Stimulated activated naive CD8-positive, alpha-beta T cell treated with anti-CD3 and anti-CD28 coated beads, Interleukin-15, Interleukin-2, amounts not matched to agents 100 U/mL and 50 U/mL, for 24 hours (primary cell): ENCODE measurements at regions not wholly inside any gene's neighbourhood (a gene's known extent, or its start where the extent isn't known, plus 50 kb on each side); places are given as distances from the start of the nearest gene placed in this dataset.

ENCODE experiments used
- ATAC-seq: fragments of 150-1000 bp; cut with Tn5 transposase; one replicate; pipeline ENCODE4 v1.10.0; 2021
- DNase-seq: peaks from one replicate; pipeline ENCODE4 v3.0.0; 2021

DNA sequence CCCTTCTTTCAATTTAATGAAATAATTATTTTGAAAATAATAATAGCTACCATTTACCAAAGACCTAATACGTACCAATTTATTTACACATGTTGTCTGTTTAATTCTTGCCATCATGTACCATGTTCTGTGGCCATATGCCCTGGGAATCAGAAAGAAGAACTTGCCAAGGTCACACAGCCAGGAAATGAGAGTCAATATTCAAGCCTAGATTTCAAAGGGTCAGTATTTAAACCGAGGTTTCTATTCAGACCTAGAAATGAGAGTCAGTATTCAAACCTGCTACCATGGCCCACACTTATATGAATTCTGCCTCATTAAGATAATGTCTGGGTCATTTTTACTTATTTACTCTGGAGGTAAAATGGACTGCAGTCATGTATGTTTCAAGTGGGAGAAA is 103.6 kb upstream of the TBL1XR1 start:
- DNase-seq (no peak), ATAC-seq (no peak)

DNA sequence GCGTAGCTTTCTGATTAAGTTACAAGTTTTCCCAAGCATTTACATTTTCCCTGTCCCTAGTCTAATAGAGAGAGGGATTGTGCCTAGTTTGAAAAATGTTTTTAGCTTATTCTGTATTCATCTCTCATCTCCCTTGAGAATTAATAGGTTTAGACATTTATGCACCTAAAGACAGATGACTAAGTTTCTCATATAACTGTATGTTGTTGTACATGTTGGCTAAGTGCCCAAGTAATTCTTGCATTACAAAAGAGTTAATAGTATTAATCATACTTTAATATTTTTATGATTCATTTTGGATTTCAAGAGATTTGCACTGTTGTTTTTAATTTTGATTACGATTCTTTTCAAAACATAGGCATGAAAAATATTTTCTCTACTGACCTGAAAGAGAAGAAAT is 109.0 kb upstream of the TBL1XR1 start:
- DNase-seq (no peak), ATAC-seq (no peak)

DNA sequence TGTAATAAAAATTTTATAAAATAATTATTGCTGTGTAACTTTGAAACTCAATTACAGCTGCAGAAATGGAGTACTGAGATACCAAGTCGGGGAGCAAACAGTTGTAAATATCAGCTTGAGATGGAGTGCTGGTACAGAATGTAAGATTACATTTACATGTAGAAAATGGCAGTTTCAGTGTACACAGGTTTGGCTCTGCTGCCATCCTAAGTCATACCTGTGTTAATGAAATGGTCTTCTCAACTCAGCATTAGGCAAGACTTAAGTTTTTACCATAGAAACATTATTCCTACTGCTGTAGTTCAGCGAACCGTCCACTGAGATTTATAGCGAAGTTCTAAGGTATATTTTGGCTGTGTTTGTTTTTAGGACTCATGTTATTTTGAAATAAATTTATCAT is 110.1 kb upstream of the TBL1XR1 start:
- DNase-seq = no peak
- ATAC-seq = no peak

DNA sequence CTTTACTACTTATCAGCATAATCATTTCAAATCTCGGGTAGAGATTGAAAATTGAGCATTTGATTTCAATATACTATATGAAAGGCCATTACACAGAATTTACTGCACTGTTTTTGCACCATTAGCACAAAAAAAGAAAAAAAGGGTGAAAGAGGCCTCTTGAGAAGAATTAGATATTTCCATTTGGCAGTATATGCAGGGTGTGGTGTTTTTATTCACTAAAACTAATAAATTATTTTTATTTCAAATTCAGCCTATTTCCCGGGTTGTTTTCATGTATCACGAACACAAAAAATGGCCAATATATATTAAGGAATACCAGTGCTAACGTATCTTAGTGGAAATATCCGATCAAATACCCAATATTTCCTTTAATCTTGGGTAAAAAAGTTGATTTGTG is 110.5 kb upstream of the TBL1XR1 start:
- DNase-seq (no peak), ATAC-seq (no peak)

DNA sequence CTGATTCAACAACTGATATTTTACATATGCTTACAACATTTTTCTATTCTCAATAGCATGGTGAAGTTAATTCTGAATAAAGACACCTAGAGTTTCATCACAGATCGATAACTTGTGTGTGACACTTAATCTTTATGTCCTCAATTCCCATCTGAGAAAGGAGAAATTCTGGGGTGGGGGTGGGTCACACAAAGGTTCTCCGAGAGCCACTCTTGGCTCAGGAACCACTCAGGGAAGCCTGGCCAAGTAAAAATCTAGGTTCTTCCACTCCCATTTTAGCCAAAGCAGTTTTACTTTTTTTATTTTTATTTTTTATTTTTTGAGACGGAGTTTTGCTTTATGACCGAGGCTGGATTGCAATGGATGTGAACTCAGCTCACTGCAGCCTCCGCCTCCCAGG is 111.0 kb upstream of the TBL1XR1 start:
- DNase-seq = no peak
- ATAC-seq = no peak

DNA sequence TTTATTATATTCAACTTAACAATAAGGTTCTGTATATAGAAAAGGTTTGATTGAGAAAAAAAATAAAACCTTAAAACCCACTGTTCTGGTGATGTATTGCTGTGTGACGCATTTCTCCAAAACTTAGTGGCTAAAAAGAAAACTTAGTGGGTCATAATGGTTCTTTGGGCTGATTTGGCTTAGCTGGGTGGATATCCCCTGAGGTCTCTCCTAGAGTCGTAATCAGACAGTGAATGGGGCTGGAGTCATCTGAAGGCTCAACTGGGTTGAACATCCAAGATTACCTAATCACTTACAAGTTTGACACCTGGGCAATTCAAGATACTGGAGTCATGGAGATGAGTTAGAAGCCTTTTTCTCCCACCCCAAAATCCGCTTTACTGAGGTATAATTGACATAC is 111.6 kb upstream of the TBL1XR1 start:
- ATAC-seq (no peak), DNase-seq (no peak)

DNA sequence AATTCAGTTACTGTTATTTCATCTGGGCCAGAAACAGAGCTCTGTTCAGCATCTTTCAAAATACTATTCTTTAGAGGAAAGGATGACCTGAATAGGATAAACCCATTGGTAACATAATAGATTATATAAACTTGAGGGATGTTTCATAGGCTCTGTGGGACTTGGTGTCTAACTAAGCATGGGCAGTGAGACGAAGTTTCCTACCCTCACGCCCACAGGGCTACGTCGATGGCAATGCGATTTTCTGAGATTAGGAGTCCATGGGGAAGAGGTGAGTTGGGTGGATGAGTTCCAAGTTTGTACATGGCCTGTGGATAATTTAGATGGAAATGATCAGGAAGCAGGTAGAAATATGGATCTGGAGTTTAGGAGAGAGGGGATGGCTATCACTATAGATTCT is 115.2 kb upstream of the TBL1XR1 start:
- DNase-seq (peak; percentile 24), ATAC-seq (no peak)

DNA sequence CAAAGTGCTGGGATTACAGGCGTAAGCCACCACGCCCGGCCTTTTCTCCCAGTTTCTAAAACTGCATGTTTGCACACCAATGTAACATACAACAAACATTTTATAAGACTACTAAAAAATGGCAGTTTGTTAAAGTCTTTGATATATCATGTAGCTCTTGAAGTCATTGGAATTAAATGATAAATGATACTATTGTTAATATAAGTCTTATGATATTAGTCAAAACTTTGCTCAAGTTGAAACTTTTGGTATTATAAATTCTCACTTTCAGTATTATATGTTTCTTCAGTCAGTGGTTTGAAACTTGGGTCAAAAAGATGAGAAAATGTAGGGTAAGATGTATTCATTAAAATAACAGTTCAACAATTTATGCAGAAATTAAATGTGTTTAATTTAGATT is 117.6 kb upstream of the TBL1XR1 start:
- no peak for DNase-seq
- peak; percentile 63 for ATAC-seq

DNA sequence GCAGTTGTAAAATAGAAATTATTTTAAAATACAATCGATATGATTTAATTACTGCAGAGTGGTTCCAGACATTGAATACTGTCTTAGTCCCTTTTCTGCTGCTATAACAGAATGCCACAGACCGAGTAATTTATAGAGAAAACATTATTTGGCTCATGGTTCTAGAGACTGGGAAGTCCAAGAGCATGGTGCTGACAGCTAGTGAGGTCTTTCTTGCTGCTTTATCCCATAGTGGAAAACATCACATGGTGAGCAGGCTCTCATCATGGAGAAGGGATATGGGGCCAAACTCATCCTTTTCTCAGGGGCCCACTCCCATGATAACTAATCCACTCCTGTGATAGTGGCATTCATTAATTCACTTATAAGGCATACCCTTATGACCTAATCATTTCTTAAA is 120.0 kb upstream of the TBL1XR1 start:
- ATAC-seq = no peak
- DNase-seq = no peak

DNA sequence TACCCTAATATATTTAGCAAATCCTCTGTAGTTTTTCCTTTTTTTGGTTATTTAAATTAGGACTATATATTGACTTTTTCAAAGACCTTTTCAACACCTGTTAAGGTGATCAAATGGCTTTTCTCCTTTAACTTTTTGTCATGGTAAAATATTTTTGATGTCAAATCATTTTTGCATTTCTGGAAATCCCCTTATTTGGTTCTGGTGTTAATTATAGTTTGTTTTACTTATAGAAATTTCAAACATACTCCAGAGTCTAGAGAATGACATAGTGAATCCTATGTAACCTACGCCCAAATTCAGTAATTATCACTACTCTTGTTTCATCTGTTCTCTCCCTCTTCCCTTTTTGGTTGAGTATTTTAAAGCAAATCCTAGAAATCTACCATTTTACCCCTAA is 121.3 kb upstream of the TBL1XR1 start:
- no peak for ATAC-seq

DNA sequence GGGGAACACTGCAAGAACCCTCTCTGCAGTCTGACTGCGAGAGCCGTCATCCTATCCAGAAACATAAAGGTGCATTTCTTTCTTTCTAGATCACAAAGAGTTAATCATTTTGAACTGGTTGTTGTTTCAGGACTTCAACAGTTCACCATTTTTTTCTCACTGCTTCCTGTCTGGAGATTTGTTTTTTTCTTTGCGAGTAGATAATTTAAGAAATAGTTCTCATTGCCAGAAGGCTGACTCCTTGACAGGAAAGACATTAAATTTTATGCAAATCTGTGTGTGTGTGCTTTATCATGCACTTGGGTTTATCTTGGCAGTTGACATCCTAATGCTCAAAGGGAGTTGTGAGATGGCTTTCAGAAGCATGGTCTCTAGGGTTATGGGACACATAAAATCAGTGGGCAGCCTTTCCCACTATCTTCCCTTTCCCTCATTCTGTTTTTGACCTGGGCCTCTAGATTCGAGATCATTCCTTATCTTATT is 123.5 kb upstream of the TBL1XR1 start:
- DNase-seq (no peak), ATAC-seq (no peak)

More for the DNA sequence above, 121.3 kb upstream of the TBL1XR1 start:
- no peak for DNase-seq

DNA sequence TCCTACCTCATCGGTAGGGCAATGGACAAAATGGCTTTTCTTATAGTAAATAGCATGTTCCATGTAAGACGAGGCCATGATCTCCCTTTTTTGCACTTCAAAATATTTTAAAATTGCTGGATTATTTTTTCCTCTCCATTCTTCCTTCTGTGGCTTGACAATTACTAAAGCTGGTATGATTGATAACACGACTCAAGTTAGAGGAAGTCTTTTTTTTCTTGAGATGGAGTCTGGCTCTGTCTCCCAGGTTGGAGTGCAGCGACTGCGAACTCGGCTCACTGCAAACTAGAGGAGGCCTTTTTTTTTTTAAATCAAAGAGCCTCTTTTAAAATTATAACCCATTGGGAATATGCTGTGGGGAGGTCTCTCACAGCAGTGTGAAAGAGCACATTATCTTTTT is 124.5 kb upstream of the TBL1XR1 start:
- DNase-seq (no peak), ATAC-seq (no peak)

DNA sequence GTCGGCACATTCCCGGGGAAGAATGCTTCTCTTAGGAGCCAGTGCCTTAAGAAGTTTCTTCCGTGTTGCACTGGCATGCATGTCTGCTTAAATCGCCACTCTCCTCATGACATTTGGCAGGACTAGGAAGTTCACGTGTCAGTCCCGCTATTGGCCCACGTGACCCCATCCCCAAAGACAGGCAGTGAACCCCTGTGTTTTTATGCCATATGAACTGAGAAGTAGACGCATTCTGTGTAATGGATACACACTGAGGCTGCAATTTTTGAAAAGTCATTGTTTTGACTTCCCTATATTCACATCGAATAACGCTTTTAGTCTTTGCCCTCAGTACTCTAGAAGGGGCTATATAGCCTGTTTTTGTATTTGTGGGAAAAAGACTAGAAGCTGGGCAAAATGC is 125.6 kb upstream of the TBL1XR1 start:
- no peak for ATAC-seq
- DNase-seq = no peak

DNA sequence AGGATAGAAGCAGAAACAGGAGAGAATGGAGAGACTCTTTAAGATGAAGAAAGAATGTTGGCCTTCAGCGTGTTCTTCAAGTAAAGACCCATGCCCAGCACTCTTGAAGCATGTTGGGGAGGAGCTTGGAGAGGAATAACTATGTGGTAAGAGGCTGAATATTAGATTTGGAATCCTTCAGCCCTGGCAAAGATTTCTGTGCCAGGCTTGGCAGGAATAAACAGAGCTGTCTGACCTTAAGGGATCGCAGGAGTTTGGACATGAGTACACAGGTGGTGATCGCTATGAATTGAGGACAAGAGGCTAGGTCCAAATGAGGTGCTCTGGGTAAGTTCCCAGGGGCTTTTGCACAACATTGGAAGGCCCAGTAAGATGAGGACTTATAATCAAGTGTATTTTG is 132.6 kb upstream of the TBL1XR1 start:
- no peak for DNase-seq
- ATAC-seq = no peak

DNA sequence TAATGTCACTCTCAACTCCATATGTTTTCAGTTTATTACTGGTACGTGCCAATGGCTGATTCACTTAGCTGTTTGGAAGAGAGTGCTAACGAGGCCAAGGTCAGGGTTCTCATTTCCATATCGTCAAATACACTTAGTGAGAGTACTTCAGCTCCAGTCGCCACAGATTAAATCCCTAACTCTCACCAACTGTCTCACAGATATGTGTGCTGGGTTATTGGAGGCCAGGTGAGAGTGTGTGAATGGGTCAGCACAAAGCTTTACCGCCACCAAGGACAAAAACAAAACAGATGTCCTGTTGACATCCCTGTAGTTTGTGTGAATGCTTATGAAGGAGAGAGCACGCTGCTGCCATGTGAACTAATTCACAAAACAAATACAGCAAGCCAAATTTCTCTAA is 133.5 kb upstream of the TBL1XR1 start:
- DNase-seq = no peak
- ATAC-seq = no peak

DNA sequence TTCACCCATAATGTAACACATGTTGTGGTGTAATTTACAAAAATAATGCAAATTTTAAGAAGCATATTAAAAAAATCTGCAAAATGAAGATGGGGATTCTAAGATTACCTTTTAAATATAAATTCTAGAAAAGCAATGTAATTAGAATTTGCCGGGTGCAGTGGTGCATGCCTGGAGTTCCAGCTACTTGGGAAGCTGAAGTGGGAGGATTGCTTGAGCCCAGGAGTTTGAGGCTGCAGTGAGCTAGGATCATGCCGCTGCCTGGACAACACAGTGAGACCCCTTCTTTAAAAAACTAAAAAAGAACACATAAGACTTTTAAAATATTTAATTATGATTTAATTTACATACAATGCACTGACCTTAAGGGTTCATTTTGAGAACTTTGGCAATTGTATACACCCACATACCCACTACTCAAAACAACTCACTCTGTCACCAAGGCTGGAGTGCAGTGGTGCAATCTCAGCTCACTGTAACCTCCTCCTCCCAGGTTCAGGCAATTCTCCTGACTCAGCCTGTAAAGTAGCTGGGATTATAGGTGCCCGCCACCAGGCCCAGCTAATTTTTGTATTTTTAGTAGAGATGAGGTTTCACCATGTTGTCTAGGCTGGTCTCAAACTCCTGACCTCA is 134.0 kb upstream of the TBL1XR1 start:
- no peak for ATAC-seq
- no peak for DNase-seq

DNA sequence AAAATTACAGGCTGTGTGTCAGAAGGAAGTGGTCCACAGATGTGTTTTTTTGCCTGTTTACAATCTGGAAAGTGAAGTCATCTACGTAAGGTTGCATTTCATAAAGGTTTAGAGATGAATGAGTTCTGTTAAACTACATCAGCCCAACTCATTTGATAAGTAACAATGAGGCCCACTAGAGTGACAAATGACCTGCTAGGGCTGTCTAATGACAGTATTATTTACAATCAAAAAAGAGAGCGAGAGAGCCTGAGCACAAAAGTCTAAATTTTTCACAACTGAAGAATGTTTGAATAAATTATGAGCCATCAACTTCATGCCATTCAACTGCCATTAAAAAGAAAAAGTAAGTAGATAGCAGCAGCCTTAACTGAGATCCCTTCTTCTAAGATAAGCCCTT is 135.7 kb upstream of the TBL1XR1 start:
- DNase-seq (no peak), ATAC-seq (no peak)

DNA sequence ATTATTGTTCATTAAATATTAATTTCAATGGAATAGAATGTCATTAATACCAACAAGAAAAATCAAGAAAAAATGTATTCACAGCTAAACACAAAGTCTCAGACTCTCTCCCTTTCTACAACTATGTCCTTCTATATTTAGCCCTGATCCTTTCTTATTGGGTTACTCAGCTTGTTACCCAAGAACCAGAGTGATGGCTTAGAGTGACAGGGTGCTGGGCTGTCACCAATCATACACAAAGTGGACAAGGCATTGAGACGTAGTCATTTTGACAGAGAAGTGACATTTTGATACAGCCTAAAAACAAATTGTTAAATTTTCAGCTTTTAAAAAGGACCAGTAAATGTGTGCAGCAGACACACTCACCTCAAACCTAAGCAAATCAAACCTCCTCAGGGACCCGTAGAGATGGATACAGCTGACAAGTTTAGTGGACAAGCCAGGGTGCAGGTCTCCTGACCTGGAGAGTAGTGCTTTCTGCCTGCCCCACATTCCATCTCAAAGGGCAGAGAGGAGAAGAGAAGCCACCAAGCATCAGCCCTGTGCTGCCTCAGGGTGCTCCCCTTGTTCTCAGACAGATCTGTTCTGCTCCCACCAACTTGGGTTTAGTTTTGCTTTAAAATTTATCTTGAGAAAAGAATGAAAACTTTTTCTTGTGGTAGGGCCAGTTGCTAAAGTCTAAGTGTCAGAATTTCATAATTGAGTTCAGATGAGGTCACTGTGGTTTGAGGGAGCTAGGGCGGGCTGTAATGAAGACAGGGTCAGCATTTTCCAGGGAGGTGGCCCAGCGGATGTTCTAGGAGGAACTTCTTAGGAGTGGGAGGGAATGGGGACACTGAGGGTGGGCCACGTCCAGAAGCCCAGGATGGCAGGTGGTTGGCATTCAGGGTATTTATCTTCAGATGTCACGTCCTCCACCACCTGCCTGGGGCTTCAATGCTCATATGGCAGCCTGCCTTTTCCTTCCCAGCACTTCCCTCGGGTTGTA is 136.5 kb upstream of the TBL1XR1 start:
- ATAC-seq (no peak), DNase-seq (no peak)

DNA sequence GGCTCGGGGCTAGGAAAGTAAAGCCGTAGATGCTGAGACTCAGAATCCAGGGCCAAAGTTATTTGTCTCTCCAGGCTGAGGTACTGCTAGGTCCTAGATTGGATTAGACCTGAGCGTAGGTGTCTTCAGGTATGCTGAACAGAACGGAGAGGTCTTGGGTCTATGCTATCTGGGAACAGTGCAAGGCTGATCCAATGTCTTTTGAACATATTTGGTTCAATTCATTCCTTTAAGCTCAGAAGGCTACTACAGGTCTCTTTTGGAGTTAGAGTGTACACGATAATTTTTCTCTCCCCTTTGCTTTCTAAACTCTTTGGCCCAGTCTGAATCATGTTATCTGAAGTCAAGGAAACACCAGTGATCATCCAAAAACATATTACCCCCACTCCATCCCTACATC is 137.5 kb upstream of the TBL1XR1 start:
- no peak for DNase-seq
- ATAC-seq = no peak

DNA sequence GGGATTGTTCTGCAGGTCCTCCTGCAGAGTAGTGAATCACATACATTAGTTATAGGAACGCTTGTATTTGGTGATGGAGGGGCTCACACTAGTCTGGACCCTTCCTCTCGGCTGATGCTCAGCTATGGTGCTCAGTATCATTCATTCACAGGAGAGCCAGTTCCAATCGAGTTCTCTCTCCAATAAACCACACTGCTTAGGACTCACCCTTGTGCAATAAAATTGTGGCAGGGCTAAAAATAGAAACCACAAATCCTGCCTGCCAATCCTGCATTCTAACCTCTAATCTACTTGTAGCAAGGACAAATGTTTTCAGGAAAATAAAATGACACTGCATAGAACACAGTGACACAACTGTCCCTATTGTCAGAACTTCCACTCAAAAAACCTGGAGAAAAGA is 138.4 kb upstream of the TBL1XR1 start:
- no peak for DNase-seq
- ATAC-seq = no peak

DNA sequence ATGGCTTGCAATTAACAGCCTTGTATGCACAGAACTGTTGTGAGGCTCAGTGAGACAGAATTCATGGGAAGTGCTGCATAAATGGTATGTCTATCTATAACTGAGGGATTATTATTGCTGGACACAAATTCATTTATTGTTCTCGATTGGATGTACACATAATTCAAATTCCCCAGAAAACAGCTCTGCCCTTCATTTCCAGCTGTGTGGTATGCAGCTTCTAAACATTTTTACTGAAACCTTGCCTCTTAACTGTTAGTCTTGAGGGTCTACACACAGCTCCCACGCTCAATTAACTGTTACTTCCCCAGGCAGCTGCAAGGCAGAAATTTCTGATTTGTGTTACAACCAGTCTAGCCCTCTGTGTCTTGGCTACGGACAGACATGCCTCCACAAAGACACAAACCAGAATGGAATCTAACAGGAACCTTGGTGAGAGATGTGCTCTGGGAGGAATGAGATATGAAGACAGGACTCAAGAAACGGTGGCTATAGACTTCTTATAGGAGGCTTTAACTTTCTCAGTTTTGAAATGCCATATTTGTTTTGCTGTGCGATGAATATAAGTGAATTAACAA is 139.7 kb upstream of the TBL1XR1 start:
- DNase-seq (no peak), ATAC-seq (no peak)

DNA sequence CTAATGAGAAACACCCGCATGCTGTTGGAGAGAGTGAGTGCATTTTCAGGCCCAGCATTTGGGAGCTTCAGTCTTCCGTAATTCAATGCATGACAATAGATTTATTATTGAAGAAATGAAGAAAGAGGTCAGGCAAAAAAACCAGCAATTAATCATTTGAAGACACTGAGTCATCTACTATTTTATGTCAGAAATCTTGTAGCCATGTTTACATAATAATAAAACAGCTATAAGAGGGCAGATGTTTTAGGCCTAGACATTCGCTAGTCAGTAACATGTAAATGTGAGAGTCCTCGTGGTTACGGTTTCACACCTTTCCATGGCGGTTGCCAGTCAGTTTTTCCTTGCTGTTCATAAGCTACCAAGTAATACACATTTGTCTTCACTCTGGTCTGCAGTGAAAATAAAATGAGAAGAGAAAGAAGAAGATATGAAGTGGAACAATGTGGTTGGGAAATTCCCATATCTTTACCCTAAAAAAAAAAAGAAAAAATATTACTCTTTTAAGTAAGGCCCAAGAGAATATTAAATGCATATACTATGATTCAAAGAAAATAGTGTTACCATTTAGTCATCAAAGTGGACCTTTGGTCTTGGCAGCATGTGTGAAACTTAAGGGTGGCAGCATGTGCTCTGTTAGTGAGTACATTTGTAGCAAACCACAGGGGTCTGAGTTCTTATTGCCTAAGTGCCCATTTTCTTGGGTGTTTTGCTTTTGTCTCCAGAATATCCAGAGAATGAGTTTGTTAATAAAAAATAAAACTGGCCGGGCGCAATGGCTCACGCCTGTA is 140.5 kb upstream of the TBL1XR1 start:
- peak; percentile 93 for ATAC-seq
- DNase-seq = peak; percentile 74
